NK-92 (cell line): ENCODE measurements at regions not wholly inside any gene's neighbourhood (a gene's known extent, or its start where the extent isn't known, plus 50 kb on each side); places are given as distances from the start of the nearest gene placed in this dataset.
"Not testable (repeated sequence)": the region's sequence is repeated elsewhere in the genome, so short reads cannot be mapped to it uniquely, and the experiment has no call there.

ENCODE experiments used
- DNase-seq: peaks from one replicate; lab custom pipeline; 2025; ENCODE audit not compliant: unreplicated experiment; lab: John Stamatoyannopoulos, UW

GRCh38 chr3:194908972-194909371, 223.3 kb downstream of the FAM43A start:
- no peak for DNase-seq

GRCh38 chr3:194910414-194910984, 224.8 kb downstream of the FAM43A start:
- DNase-seq: no peak

GRCh38 chr3:194913316-194913715, 227.6 kb downstream of the FAM43A start:
- DNase-seq: no peak

GRCh38 chr3:194924889-194925288, 239.2 kb downstream of the FAM43A start:
- DNase-seq: not testable (repeated sequence)

GRCh38 chr3:194925614-194926013, 239.9 kb downstream of the FAM43A start:
- no peak for DNase-seq

- DNase-seq: no peak
These were observed 242.5 kb downstream of the FAM43A start for GRCh38 chr3:194928227-194928626.

GRCh38 chr3:194928831-194929577, 243.3 kb downstream of the FAM43A start:
- DNase-seq: no peak

GRCh38 chr3:194929578-194929960, 243.9 kb downstream of the FAM43A start:
- no peak for DNase-seq

- DNase-seq: no peak
These were observed 244.9 kb downstream of the FAM43A start for GRCh38 chr3:194930377-194931204.

GRCh38 chr3:194931347-194931746, 245.7 kb downstream of the FAM43A start:
- DNase-seq: no peak

GRCh38 chr3:194931865-194932264, 246.2 kb downstream of the FAM43A start:
- DNase-seq: no peak

GRCh38 chr3:194933465-194933864, 247.8 kb downstream of the FAM43A start:
- no peak for DNase-seq

- no peak for DNase-seq
These were observed 249.4 kb downstream of the FAM43A start for GRCh38 chr3:194935061-194935460.

GRCh38 chr3:194935632-194936470, 250.2 kb downstream of the FAM43A start:
- no peak for DNase-seq

- no peak for DNase-seq
These were observed 251.0 kb downstream of the FAM43A start for GRCh38 chr3:194936659-194937058.

- no peak for DNase-seq
These were observed 251.5 kb downstream of the FAM43A start for GRCh38 chr3:194937144-194937543.

- no peak for DNase-seq
These were observed 252.2 kb downstream of the FAM43A start for GRCh38 chr3:194937882-194938321.

GRCh38 chr3:194938845-194939531, 253.3 kb downstream of the FAM43A start:
- no peak for DNase-seq

GRCh38 chr3:194939532-194939909, 253.8 kb downstream of the FAM43A start:
- DNase-seq: no peak

GRCh38 chr3:194939949-194940770, 254.5 kb downstream of the FAM43A start:
- DNase-seq: no peak
